ENCODE measurements at regions not wholly inside any gene's neighbourhood (a gene's known extent, or its start where the extent isn't known, plus 50 kb on each side); places are given as distances from the start of the nearest gene placed in this dataset.
"Not testable (repeated sequence)": the region's sequence is repeated elsewhere in the genome, so short reads cannot be mapped to it uniquely, and the experiment has no call there.

DNA sequence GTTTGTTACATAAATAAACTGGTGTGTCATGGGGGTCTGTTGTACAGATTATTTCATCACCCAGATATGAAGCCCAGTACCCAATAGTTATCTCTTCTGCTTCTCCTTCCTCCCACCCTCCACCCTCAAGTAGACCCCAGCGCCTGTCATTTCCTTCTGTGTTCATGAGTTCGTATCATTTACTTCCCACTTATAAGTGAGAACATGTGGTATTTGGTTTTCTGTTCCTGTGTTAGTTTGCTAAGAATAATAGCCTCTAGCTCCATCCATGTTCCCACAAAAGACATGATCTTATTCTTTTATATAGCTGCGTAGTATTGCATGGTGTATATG lies 185.4 kb downstream of the PSMG1 start:
- H3K79me2 ChIP-seq (ENCODE audit: control insufficient read depth, insufficient read depth, low read length); DNase-seq (ENCODE audit: low read depth, low spot score); H3K9me3 ChIP-seq (replicated peaks; ENCODE audit: control insufficient read depth, insufficient read depth, low read length); RAD21 ChIA-PET (ENCODE audit: unreplicated experiment); POLR2A ChIA-PET; H3K4me2 ChIP-seq (ENCODE audit: control insufficient read depth, insufficient read depth); H3K27me3 ChIP-seq (replicated peaks in 1 of 2; ENCODE audit: control insufficient read depth in 2 of 2, insufficient read depth in 2 of 2, low read length in 1 of 2); H3K27ac ChIP-seq (ENCODE audit: control insufficient read depth, insufficient read depth); H3K4me3 ChIP-seq; intact Hi-C loops (cut with micrococcal nuclease; ENCODE audit: unreplicated experiment); CTCF ChIA-PET; H3K36me3 ChIP-seq (ENCODE audit: control insufficient read depth in 2 of 2, insufficient read depth in 2 of 2, low read length in 1 of 2); H4K20me1 ChIP-seq (ENCODE audit: control insufficient read depth, insufficient read depth); FAIRE-seq; BruUV-seq (replicated peaks); H2AFZ ChIP-seq (ENCODE audit: control insufficient read depth, low read depth, low read length); H3K9ac ChIP-seq (ENCODE audit: control insufficient read depth, insufficient read depth, low read length); ATAC-seq; in situ Hi-C loops (cut with MboI); SMC1A ChIA-PET (ENCODE audit: uncharacterized antibody, unreplicated experiment); H3K4me1 ChIP-seq (ENCODE audit: control insufficient read depth, insufficient read depth, low read length): not testable (repeated sequence)
- WGBS (ENCODE audit: insufficient coverage, insufficient replicate concordance, low lambda C conversion rate, missing lambda C conversion rate) = 0% methylated on average over 3 of the region's 3 CpGs

DNA sequence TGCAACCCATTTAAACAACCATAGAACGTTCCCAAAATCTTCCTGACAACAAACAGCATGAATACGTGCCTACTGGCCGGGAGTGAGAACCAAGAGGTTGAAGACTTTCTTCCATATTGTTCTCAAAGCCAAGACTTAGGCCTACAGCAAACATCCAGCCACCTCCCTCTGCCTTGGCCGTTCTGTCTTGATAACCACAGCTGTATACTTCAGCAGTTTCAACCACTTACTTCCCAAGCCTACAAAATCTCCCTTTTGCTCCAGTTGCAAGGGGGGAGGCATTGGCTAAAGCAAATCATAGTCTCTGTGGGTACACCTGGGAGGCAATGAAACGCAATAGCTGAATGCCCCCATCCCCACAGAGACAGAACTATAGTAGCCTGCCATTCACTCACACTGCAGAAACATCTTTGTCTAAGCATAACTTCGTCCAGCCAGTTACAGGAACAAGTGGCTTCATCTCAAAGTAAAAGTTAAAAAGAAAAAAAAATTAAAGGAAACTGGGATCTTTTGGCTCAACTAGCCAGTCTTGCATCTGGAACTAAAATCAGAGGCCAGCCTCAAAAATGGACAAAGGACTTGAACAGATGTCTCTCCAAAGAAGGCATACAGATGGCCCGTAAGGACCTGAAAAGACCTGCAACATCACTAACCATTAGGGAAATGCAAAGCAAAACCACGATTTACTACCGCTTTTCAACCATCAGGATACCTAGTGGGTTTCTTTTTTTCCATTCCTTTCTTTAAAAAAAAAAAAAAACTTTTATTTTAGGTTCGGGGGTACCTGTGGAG lies 186.0 kb downstream of the PSMG1 start:
- no peak overlapping the region for H3K4me3 ChIP-seq
- H3K36me3 ChIP-seq (ENCODE audit: control insufficient read depth in 2 of 2, insufficient read depth in 2 of 2, low read length in 1 of 2) = no peaks in the 10 kb centered on the region
- H3K4me1 ChIP-seq (ENCODE audit: control insufficient read depth, insufficient read depth, low read length) = no peaks in the 10 kb centered on the region
- H3K9me3 ChIP-seq (replicated peaks; ENCODE audit: control insufficient read depth, insufficient read depth, low read length) = no peaks in the 10 kb centered on the region
- intact Hi-C loops (cut with micrococcal nuclease; ENCODE audit: unreplicated experiment) (no loop called here), in situ Hi-C loops (cut with MboI) (no loop called here)
- H3K79me2 ChIP-seq (ENCODE audit: control insufficient read depth, insufficient read depth, low read length) = no peaks in the 10 kb centered on the region
- no peaks in the 10 kb centered on the region for H4K20me1 ChIP-seq (ENCODE audit: control insufficient read depth, insufficient read depth)
- DNase-seq (ENCODE audit: low read depth, low spot score) (no peak), FAIRE-seq (no peak), ATAC-seq (no peak)
- RAD21 ChIA-PET (ENCODE audit: unreplicated experiment) = no interaction called here
- TF ChIP-seq, protein P1, sequence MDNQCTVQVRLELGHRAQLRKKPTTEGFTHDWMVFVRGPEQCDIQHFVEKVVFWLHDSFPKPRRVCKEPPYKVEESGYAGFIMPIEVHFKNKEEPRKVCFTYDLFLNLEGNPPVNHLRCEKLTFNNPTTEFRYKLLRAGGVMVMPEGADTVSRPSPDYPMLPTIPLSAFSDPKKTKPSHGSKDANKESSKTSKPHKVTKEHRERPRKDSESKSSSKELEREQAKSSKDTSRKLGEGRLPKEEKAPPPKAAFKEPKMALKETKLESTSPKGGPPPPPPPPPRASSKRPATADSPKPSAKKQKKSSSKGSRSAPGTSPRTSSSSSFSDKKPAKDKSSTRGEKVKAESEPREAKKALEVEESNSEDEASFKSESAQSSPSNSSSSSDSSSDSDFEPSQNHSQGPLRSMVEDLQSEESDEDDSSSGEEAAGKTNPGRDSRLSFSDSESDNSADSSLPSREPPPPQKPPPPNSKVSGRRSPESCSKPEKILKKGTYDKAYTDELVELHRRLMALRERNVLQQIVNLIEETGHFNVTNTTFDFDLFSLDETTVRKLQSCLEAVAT (IDR thresholded peaks at IDR 0.05) = no peak
- no peak for TF ChIP-seq TARDBP (IDR thresholded peaks at IDR 0.05; ENCODE audit: borderline replicate concordance)
- no peak for TF ChIP-seq CHD2 (IDR thresholded peaks at IDR 0.05; ENCODE audit: borderline replicate concordance, low read depth, low read length)
- no peak for TF ChIP-seq EZH2 (IDR thresholded peaks at IDR 0.05; ENCODE audit: borderline replicate concordance, control insufficient read depth, low read depth, low read length)
- TF ChIP-seq IKZF2 (IDR thresholded peaks at IDR 0.05) = no peak
- TF ChIP-seq NR2F1 (conservative IDR thresholded peaks at IDR 0.05) = no peak
- no peak for TF ChIP-seq TCF3 (IDR thresholded peaks at IDR 0.05; ENCODE audit: borderline replicate concordance, insufficient read depth, low read depth, low read length)
- TF ChIP-seq STAT1 (conservative IDR thresholded peaks at IDR 0.05) = no peak
- TF ChIP-seq, protein P2, sequence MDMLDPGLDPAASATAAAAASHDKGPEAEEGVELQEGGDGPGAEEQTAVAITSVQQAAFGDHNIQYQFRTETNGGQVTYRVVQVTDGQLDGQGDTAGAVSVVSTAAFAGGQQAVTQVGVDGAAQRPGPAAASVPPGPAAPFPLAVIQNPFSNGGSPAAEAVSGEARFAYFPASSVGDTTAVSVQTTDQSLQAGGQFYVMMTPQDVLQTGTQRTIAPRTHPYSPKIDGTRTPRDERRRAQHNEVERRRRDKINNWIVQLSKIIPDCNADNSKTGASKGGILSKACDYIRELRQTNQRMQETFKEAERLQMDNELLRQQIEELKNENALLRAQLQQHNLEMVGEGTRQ (IDR thresholded peaks at IDR 0.05; ENCODE audit: borderline replicate concordance, low read depth, low read length) = no peak
- no peak for TF ChIP-seq MYC (IDR thresholded peaks at IDR 0.05; ENCODE audit: insufficient read depth, insufficient read length, insufficient replicate concordance, low read length, severe bottlenecking)
- TF ChIP-seq TCF12 (IDR thresholded peaks at IDR 0.05; ENCODE audit: low read depth, low read length) = no peak
- TF ChIP-seq ZSCAN29 (IDR thresholded peaks at IDR 0.05) = no peak
- TF ChIP-seq YY1 (IDR thresholded peaks at IDR 0.05; ENCODE audit: low read depth, low read length) = no peak
- TF ChIP-seq POLR2AphosphoS5 (IDR thresholded peaks at IDR 0.05; ENCODE audit: low read length) = no peak
- peaks cover 0 to 1% of the 10 kb centered on the region in 2 experiments; a peak in 2 of 4 replicates for H3K27me3 ChIP-seq (replicated peaks in 1 of 2; ENCODE audit: control insufficient read depth in 2 of 2, insufficient read depth in 2 of 2, low read length in 1 of 2)
- no peak overlapping the region for H3K27ac ChIP-seq (ENCODE audit: control insufficient read depth, insufficient read depth)
- 3% methylated on average over 10 of the region's 10 CpGs for WGBS (ENCODE audit: insufficient coverage, insufficient replicate concordance, low lambda C conversion rate, missing lambda C conversion rate)
- SMC1A ChIA-PET (ENCODE audit: uncharacterized antibody, unreplicated experiment) = no interaction called here
- H3K9ac ChIP-seq (ENCODE audit: control insufficient read depth, insufficient read depth, low read length) = no peak overlapping the region
- POLR2A ChIA-PET = no interaction called here
- CTCF ChIA-PET = interaction anchor here (0.6 kb wide), 1 partner anchor 242 kb away, joined by 3 read pairs; no protein-coding TSS in a partner anchor
- no peak overlapping the region for H2AFZ ChIP-seq (ENCODE audit: control insufficient read depth, low read depth, low read length)
- H3K4me2 ChIP-seq (ENCODE audit: control insufficient read depth, insufficient read depth) = no peak overlapping the region
- no TSS peak for BruUV-seq (replicated peaks)

Measured in GM12878 (cell line).